ENCODE measurements at regions not wholly inside any gene's neighbourhood (a gene's known extent, or its start where the extent isn't known, plus 50 kb on each side); places are given as distances from the start of the nearest gene placed in this dataset.
"Not testable (repeated sequence)": the region's sequence is repeated elsewhere in the genome, so short reads cannot be mapped to it uniquely, and the experiment has no call there.

DNA sequence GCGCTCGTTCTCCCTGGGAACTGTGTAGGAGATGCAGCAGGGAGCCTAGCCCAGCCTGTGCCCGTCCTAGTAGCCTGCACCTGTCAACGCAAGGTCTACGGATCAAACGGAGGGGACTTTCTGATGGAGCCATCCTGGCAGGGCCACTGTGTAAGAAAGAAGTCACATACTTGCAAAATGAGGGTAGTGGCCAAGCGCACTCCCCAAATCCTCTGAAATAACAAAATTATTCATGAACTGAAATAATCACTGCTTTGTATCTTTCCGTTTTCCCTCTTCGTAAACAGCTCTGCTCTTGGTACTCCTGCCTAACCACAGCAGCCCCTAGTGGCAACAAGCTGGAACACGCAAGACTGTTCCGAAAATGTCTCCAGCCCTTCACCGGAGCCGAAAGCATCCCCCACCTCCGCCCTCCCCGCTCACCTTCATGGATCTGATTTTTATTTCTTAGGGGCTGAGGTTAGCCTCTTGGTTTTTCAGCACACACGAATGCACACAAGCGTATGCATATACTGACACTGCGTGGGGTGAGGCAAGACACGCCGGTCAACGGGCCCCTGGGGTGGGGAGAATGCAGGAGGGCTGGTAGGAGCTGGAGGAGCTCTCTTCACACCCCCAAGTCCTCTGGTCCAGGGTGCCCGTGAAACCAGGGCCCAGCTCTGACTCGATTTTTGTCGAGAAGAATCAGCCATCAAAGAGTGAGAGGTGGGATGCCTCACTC lies 100.8 kb downstream of the ABCC12 start:
- DNase-seq: peak; percentile 48

DNA sequence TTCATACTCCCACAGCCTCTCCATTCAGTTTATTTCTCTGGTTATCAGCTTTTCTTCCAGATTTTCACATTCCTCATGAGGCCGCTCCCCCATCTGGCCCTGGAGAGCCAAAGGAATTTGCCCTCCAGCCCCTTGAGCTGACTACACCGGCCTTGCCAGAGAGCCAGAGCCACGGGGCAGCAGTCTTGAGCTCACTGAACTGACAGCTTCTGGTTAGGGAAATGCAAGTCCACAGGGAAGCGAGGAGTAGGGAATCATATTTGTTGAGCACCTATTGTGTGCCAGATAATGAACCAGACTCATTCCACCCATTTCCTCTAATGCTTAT lies 102.4 kb downstream of the ABCC12 start:
- no peak for DNase-seq

DNA sequence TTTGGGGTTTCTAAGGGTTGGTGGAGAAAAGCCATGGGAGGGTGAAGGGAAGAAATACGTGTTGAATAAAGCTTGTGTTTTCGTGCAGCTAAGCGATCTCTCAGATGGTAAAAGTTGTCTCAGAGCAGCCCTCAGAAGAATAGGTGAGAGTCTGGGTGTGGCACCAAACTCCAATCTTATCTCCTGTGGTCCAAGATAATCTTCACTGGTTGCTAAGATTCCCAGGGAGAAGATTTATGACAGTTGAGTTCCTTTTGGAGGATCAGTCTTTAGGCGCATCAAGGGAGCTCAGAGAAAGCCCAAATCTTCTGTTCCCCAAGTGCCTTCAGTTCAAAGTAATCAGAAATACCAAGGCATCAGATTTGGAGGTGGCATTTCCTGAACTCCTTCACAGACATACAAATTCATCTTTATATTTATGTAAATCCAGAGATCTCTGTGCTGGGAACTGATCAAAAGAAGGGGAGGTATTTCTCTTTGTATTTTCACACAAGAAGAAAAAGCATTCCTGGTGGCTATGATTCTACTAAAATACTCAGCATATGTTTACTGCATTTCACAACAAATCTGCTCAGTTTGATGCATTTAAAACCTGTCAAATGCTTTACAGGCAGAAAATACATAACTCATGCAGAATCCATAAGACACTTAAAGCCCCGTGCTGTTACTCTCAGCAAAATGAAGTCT lies 102.9 kb downstream of the ABCC12 start:
- no peak for DNase-seq

DNA sequence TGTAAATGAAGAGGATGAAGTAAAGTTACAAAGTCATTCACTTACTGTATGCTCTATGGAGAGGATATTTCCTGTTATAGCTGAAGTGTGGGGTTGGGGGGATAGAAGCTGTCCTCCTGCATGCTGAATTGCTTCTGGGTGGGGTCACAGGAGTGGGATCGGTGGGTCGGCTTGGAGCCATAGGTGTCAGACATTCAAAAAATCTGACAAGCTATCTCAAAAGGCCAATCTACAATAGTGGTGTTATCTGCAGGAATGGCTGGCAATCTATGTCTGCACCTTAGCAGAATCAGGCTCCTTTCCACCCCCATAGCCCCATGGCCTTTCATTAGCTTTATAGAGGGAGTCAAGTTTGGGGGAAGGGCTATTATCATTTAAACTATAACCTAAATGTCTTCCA lies 104.9 kb downstream of the ABCC12 start:
- DNase-seq: no peak

DNA sequence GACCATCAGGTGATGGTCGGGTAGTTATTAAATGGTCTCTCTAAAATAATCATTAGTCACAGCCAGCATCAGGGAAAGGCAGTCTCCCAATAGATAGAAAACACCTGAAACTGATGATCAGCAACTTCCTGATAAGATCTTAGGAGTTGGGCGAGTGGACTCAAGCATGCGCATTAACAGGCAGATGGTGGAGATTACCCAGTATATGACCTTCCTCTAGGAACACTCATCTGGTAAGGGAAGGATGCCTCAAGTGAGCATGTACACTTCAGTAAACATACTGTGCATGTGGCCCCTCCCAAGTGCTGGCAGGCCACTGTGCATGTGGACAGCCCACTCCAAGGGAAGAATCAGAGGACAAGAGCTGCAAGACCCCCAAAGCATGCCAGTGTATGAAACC lies 105.9 kb downstream of the ABCC12 start:
- DNase-seq: no peak

DNA sequence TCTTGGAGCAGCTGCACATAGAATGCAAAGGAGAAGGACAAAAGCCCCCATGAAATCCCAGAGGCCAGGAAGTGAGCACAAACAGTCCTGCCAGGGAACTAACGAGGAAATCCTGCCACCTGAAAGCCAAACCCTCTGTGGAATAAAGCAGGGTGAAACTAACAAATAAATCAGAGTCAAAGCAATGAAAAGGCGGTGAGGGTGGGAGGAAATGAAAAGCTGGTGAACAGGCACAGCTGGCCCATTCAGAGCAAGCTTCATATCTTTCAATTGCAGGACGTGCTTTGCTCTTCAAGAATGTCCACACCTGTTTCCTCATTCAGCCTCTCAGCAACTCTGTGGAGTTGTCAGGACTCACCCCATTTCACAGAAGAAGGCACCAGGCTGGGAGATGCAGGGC lies 108.1 kb downstream of the ABCC12 start:
- DNase-seq: peak; percentile 31

DNA sequence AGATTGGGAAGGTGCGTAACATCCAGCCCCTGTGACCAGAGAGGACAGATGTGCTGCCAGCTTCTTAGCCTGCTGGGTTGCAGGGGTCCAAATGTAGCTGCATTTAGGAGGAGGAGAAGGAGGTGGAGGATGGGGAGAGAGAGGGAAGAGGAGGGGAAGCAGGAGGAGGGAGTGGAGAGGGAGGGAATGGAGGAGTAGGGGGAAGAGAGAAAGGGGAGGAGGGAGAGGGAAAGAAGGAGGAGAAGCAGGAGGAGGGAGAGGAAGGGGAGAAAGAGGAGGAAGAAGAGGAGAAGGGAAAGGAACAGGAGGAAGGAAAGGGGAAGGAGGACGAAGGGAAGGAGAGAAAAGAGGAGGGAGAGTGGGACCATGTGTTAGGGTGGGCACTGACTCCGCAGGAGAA lies 108.6 kb downstream of the ABCC12 start:
- no peak for DNase-seq

DNA sequence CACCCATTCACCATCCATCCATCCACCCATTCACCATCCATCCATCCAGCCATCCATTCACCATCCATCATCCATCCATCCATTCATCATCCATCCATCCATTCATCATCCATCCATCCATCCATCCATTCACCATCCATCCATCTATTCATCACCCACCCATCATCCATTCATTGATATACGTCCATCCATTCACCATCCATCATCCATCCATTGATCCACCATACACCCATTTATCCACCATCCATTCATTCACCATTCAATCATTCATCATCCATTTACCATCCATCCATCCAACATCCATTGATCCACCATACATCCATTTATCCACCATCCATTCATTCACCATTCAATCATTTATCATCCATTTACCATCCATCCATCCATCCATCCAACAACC lies 111.7 kb downstream of the ABCC12 start:
- DNase-seq: no peak

DNA sequence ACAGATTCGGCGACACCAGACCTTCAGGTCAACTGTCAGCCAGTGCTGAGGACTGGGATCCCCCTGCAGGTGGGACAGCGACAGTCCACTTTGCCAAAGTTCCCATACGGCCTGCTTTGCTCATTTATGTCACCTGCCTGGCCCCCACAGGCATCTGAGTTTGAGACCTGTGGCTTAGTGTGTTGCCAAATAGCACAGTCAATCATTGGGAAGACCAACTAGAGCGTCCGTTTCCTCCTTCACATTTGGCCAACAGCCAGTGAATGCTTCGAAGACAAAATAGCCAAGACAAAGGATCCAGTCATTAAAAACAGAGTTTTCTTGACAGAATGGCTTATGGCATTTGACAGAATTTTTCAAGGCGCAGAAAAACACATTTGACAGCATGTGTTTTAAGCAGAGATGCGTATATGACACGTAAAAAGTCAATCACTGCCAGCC lies 113.8 kb downstream of the ABCC12 start:
- peak; percentile 23 for DNase-seq

DNA sequence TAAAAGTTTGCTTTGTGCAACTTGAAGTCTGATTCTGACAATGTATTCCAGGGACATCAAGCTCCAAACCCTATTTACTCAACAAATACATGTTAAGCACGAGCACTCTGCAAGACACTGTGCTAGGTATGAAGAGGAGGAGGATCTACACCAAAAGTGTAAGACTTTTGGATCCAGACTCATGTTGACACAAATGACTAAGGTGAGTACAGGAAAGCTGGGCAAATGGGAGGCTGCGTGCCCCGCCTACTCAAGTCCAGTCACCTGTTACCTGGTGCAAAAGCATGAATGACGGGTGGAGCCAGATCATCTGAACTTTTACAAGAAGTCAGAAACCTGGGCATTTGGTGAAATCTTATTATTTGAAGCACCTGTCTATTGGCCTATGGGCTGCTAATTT lies 120.7 kb downstream of the ABCC12 start:
- no peak for DNase-seq

DNA sequence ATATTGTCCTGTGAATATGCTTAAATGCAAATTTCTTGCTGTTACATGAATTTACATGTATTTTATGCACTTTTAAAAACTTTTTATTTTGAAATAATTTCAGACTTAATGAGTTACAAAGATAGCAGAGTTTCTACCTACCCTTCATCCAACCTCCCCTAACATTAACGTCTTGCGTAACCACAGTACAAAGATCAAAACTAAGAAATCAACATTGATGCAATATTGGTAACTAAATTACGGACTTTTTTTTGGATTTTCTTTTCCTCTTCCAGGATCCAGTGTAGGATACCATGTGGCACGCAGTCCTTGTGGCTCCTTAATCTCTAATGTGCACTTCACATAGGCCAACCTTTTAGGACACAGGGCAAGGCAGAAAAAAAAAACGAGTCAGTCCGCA lies 124.9 kb downstream of the ABCC12 start:
- DNase-seq: no peak

DNA sequence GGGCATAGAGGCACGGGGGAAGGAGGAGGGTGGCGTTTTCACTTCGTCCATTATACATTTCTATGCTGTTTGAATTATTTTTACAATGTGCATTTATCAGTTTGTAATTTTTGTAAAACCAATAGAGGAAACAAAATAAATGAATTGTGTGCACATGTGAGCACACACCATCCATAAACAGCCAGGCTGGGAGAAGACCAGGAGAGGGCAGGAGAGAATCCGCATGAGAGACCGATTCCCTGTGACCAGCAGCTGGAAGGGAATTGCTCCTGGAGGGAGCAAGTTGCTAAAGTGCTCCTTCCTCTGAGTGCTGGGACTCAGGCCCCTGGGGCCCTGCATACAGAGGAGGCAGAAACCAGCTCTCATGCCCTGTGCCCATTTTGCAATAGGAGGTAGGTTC lies 126.0 kb downstream of the ABCC12 start:
- DNase-seq: no peak

DNA sequence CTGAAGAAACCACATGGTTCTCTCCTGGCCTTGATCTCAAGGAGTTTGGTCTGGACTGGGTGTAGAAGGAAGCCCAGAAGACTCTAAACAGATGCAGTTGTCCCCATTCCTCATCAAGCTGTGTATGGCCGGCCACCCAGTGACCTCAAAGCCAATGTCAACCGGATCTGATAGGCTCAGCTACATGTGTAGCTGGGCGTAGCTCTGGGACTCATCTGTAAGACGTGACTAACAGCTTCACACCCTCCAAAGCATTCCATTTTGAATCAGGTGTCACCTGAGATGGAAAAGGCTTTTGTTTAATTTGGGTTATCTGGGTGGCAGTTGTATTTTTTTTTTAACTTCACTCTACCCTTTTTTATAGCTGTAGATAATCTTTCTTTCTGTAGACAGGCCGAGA lies 130.4 kb downstream of the ABCC12 start:
- DNase-seq: no peak

DNA sequence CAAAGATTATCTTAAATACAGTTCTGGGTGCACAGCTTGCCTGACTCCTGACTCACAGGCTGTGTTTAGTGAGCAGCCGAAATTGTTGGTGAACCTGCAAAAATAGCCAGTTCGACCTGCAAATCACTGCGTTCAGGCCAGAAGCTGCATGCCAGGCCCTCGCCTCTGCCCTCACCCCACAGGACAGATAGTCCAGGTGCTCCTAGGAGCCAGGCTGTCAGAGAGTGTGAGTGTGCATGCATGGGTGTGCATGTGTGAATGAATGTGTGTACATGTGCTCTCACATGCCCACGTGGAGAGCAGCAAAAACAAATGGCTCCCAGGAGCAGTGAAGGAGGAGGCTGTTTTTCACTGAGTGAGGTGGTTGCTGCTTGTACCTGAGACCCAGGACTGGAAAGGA lies 131.8 kb downstream of the ABCC12 start:
- DNase-seq: no peak

DNA sequence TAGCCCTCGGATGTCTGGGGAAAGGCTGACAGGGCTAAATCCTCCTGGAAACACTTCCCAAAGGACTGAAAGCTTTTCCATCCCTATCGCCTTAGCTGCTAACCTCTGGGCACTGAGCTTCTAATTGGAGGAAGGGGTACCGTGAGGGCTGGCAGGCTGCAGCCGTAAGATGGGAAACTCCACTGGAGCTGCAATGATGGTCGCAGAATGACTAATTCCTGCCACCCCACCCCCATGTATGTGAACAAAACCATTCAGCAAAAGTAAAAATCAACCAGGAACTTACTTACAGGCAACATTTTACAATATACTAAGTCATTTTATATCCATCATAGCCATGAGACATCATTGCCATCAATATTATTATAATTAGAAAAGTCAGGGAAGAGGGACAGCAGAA lies 133.3 kb downstream of the ABCC12 start:
- no peak for DNase-seq

DNA sequence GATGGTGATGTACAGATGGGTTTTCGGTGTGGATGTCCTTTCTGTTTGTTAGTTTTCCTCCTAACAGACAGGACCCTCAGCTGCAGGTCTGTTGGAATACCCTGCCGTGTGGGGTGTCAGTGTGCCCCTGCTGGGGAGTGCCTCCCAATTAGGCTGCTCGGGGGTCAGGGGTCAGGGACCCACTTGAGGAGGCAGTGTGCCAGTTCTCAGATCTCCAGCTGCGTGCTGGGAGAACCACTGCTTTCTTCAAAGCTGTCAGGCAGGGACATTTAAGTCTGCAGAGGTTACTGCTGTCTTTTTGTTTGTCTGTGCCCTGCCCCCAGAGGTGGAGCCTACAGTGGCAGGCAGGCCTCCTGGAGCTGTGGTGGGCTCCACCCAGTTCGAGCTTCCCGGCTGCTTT lies 135.2 kb downstream of the ABCC12 start:
- not testable (repeated sequence) for DNase-seq

DNA sequence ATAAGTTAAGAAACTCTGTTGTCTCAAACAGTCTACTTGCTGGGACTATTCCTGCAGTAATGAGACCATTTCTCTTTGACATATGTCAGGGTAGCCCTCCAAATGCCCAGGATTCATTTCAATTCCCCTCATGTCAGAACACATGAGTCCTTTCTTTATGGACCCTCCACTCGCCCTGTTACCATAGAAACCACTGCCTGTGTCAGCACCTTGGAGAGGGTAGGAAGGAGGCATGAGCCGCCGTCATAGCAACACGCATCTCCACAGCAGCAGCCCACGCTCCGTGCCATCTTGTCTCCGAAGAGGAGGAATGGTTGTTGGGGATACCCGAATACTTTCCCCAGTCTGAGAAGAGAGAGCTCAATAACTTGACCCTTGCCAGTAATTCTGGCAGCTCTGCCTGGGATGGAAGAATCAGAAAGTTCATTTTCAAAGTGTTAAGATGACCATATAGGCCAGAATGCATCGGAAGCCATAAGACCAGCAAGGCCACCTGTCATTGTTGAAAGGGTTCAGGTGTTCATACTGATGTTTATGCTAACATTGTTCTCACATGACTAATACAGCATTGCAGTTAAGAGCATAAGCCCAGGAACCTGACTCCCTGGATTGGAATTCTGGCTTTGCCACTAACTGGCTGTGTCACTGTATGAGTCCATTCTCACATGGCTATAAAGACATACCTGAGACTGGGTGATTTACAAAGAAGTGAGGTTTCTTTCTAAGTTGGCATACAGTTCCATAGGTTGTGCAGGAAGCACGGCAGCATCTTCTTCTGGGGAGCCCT lies 141.3 kb downstream of the ABCC12 start:
- no peak for DNase-seq

DNA sequence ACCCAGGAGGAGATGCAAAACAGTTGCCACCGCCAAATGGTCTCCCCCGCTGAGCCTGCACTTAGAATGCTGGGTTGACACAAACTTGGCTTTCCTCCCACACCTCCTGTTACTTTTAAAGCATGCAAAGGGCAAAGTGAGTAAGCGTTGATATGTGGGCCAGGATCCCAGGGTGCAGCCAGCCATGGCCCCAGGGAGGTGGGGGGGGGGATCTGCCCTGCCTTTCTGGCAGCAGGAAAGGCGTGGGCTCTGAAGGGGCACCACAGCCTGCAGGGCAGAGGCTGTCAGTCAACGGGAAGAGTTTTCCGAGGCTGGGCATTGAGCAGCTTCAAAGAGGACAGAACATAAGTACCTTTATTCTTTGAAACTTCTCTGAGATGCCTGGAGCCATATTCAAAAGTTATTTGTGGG lies 142.3 kb downstream of the ABCC12 start:
- no peak for DNase-seq

DNA sequence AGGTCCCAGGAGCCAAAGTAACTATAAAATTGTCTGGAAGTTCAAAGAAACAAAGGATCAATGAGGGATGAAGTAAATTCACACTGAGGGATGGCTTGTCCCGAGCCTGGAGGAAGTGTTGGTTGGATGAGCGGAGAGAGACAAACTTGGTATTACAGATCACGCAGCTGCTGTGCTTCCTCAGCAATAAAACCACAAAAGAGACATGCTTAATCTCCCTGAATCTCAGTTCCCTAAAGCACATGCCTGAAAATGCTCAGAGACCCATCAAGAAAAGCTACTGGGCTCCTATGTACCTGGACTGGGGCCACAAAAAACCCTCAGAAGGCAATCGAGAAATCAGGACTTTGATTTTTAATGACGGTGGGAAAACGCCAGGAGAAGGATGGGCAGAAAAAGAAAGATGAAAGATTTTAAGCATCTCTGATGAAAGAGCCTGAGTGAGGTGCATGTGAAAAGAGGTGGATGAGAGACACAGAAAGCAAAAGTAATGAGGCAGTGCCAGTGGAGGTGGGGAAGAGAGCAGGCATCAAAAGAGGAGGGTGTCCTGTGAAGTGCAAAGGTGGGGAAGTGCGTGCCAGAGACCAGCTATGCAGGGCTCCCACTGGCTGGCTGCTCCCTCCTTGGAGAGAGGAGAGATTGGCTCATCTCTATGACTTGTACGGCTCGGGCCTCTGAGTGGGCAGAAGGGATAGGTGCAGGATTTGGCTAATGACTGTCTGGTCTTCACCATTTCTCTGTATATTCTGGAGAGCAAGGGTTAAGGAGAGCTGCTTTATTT lies 143.7 kb downstream of the ABCC12 start:
- no peak for DNase-seq

DNA sequence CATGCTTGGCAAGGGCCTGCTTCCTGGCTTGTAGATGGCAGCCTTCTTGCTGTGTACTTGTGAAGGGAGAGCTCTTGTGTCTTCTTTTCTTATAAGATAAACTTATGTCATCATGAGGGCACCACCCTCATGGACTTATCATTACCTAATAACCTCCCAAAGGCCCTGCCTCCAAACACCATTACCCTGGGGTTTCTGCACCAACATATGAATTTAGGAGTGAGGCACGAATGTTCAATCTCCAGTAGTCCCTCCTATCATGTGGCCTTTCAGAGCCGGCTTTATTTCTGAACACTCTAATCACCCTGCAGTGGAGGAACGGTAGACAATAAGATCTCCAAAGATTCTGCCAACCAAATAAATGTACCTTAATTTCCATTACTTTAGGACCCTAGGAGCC lies 144.3 kb downstream of the ABCC12 start:
- DNase-seq: no peak

DNA sequence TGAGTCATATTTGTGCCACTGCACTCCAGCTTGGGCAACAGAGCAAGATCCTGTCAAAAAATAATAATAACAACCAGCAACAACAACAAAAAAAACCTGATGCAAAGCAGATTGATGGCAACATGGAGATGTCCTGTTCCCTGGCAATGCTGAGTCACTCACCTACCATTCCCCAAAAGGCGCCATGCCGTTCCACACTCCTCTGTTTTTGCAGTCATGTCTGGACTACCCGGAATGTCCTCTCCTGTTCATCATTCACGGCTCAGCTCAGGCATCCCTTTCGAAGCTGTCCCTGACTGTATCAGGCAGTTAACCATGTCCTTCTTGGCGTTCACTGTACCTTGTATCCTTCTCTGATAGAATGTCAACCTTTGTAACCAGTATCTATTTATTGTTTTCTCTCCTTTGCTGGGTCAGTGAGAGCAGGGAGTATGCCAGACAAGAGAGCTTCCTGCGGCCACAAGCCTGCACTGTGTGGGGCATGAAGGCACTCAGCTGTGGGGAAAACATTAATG lies 147.7 kb downstream of the ABCC12 start:
- DNase-seq: no peak

DNA sequence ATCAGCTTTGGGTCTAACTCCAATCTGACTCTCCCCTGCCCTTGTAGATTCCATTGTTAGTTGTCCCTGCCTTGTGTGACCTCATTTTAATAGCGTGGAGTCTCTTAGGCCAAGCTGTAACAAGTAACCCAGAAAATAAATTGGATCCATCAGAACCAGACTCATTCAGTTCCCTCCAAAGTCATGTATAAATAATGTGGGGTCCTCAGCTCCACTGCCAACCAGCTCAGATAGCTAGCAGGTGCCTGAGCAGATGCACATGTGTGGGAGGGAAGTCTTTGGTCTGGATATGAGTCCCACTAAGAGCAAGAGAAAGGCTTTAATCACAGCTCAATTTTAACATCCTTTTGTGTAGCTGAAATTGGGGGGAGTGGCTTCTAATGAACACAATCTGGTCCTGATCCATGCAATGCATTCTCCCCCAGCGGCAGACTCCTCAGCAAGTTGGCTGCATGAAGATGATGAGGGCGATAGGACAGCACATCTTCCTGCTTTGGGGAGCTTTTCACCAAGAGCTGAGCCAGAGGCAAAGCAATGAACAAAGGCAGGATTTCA lies 151.6 kb downstream of the ABCC12 start:
- no peak for DNase-seq
